ENCODE measurements at regions not wholly inside any gene's neighbourhood (a gene's known extent, or its start where the extent isn't known, plus 50 kb on each side); places are given as distances from the start of the nearest gene placed in this dataset.

GRCh38 chr21:43328958-43329691, 97.8 kb downstream of the SIK1 start:
- Mint-ChIP-seq H3K27ac (no peak overlapping the region), H3K36me3 (ENCODE audit: low read depth) (no peaks in the 10 kb centered on the region), H3K4me1 (peaks cover 29% of the 10 kb centered on the region), H3K4me3 (no peak overlapping the region), H3K9me3 (no peaks in the 10 kb centered on the region; the same call in 2 of the 3 replicates), H3K27me3 (ENCODE audit: insufficient read depth, low read depth, poor library complexity) (peaks cover 16% of the 10 kb centered on the region)
- no peaks in the 10 kb centered on the region for H3K79me2 ChIP-seq (replicated peaks; ENCODE audit: insufficient read depth)
- no peak overlapping the region for H2AFZ ChIP-seq
- no peaks in the 10 kb centered on the region for H3K4me1 ChIP-seq (ENCODE audit: insufficient read depth)
- H3K4me2 ChIP-seq, result no peak overlapping the region
- ATAC-seq, result no peak
- H3K4me3 ChIP-seq, result no peak overlapping the region
- H3K9me2 ChIP-seq (ENCODE audit: insufficient read depth), result no peaks in the 10 kb centered on the region
- TF ChIP-seq POLR2AphosphoS5 (IDR thresholded peaks at IDR 0.05; ENCODE audit: low read depth) (no peak), CTCF (conservative IDR thresholded peaks at IDR 0.05; ENCODE audit: low read depth in 2 of 2) (no peak), ZNF331 (CRISPR knock-in tag; IDR thresholded peaks at IDR 0.05; ENCODE audit: low read depth) (no peak), EZH2 (IDR thresholded peaks at IDR 0.05; ENCODE audit: low read depth, unreplicated experiment) (no peak), STAT1 (IDR thresholded peaks at IDR 0.05; ENCODE audit: unreplicated experiment) (no peak), EZH2phosphoT487 (IDR thresholded peaks at IDR 0.05; ENCODE audit: unreplicated experiment) (no peak), CREB1 (CRISPR knock-in tag; IDR thresholded peaks at IDR 0.05; ENCODE audit: low read depth) (no peak), NANOG (IDR thresholded peaks at IDR 0.05; ENCODE audit: borderline replicate concordance) (no peak), REST (IDR thresholded peaks at IDR 0.05; ENCODE audit: unreplicated experiment) (no peak), ZNF114 (CRISPR knock-in tag; IDR thresholded peaks at IDR 0.05) (no peak), JUNB (IDR thresholded peaks at IDR 0.05; ENCODE audit: unreplicated experiment) (no peak)
- TF ChIP-seq, protein P1, sequence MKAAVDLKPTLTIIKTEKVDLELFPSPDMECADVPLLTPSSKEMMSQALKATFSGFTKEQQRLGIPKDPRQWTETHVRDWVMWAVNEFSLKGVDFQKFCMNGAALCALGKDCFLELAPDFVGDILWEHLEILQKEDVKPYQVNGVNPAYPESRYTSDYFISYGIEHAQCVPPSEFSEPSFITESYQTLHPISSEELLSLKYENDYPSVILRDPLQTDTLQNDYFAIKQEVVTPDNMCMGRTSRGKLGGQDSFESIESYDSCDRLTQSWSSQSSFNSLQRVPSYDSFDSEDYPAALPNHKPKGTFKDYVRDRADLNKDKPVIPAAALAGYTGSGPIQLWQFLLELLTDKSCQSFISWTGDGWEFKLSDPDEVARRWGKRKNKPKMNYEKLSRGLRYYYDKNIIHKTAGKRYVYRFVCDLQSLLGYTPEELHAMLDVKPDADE (IDR thresholded peaks at IDR 0.05), result no peak
- TF ChIP-seq, protein P2, sequence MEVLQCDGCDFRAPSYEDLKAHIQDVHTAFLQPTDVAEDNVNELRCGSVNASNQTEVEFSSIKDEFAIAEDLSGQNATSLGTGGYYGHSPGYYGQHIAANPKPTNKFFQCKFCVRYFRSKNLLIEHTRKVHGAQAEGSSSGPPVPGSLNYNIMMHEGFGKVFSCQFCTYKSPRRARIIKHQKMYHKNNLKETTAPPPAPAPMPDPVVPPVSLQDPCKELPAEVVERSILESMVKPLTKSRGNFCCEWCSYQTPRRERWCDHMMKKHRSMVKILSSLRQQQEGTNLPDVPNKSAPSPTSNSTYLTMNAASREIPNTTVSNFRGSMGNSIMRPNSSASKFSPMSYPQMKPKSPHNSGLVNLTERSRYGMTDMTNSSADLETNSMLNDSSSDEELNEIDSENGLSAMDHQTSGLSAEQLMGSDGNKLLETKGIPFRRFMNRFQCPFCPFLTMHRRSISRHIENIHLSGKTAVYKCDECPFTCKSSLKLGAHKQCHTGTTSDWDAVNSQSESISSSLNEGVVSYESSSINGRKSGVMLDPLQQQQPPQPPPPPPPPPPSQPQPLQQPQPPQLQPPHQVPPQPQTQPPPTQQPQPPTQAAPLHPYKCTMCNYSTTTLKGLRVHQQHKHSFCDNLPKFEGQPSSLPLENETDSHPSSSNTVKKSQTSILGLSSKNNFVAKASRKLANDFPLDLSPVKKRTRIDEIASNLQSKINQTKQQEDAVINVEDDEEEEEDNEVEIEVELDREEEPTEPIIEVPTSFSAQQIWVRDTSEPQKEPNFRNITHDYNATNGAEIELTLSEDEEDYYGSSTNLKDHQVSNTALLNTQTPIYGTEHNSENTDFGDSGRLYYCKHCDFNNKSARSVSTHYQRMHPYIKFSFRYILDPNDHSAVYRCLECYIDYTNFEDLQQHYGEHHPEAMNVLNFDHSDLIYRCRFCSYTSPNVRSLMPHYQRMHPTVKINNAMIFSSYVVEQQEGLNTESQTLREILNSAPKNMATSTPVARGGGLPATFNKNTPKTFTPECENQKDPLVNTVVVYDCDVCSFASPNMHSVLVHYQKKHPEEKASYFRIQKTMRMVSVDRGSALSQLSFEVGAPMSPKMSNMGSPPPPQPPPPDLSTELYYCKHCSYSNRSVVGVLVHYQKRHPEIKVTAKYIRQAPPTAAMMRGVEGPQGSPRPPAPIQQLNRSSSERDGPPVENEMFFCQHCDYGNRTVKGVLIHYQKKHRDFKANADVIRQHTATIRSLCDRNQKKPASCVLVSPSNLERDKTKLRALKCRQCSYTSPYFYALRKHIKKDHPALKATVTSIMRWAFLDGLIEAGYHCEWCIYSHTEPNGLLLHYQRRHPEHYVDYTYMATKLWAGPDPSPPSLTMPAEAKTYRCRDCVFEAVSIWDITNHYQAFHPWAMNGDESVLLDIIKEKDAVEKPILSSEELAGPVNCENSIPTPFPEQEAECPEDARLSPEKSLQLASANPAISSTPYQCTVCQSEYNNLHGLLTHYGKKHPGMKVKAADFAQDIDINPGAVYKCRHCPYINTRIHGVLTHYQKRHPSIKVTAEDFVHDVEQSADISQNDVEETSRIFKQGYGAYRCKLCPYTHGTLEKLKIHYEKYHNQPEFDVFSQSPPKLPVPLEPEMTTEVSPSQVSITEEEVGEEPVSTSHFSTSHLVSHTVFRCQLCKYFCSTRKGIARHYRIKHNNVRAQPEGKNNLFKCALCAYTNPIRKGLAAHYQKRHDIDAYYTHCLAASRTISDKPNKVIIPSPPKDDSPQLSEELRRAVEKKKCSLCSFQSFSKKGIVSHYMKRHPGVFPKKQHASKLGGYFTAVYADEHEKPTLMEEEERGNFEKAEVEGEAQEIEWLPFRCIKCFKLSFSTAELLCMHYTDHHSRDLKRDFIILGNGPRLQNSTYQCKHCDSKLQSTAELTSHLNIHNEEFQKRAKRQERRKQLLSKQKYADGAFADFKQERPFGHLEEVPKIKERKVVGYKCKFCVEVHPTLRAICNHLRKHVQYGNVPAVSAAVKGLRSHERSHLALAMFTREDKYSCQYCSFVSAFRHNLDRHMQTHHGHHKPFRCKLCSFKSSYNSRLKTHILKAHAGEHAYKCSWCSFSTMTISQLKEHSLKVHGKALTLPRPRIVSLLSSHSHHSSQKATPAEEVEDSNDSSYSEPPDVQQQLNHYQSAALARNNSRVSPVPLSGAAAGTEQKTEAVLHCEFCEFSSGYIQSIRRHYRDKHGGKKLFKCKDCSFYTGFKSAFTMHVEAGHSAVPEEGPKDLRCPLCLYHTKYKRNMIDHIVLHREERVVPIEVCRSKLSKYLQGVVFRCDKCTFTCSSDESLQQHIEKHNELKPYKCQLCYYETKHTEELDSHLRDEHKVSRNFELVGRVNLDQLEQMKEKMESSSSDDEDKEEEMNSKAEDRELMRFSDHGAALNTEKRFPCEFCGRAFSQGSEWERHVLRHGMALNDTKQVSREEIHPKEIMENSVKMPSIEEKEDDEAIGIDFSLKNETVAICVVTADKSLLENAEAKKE (CRISPR knock-in tag; IDR thresholded peaks at IDR 0.05), result no peak
- H3K27me3 ChIP-seq (ENCODE audit: insufficient read depth), result no peaks in the 10 kb centered on the region
- DNase-seq (ENCODE audit: low spot score), result no peak
- H3F3A ChIP-seq (replicated peaks; ENCODE audit: low read depth), result no peaks in the 10 kb centered on the region
- no peaks in the 10 kb centered on the region for H3K36me3 ChIP-seq (ENCODE audit: insufficient read depth)
- no peak overlapping the region for H3K27ac ChIP-seq (ENCODE audit: low read depth)
- no peaks in the 10 kb centered on the region for H4K20me1 ChIP-seq (replicated peaks; ENCODE audit: insufficient read depth)

All from GM23338 (cell line).